ENCODE measurements at regions not wholly inside any gene's neighbourhood (a gene's known extent, or its start where the extent isn't known, plus 50 kb on each side); places are given as distances from the start of the nearest gene placed in this dataset.

GRCh38 chr18:8948011-8948410 lies 154.5 kb upstream of the NDUFV2 start:
- H3K4me1 ChIP-seq = peaks cover 0 to 11% of the 10 kb centered on the region in 2 donors
- no peak for DNase-seq (ENCODE audit: low spot score)
- H3K36me3 ChIP-seq = no peaks in the 10 kb centered on the region
- no peaks in the 10 kb centered on the region for H3K27me3 ChIP-seq
- H3K9me3 ChIP-seq = no peaks in the 10 kb centered on the region
- no peak overlapping the region for H3K27ac ChIP-seq
- H3K4me3 ChIP-seq = no peak overlapping the region
- TF ChIP-seq CTCF (IDR thresholded peaks at IDR 0.05) = no peak

GRCh38 chr18:8948471-8949149 lies 153.9 kb upstream of the NDUFV2 start:
- Histone ChIP-seq H3K9me3 (peaks cover 0 to 4% of the 10 kb centered on the region in 2 donors), H3K4me3 (no peak overlapping the region), H3K27me3 (no peaks in the 10 kb centered on the region), H3K4me1 (peaks cover 0 to 11% of the 10 kb centered on the region in 2 donors), H3K36me3 (no peaks in the 10 kb centered on the region), H3K27ac (no peak overlapping the region)
- DNase-seq (ENCODE audit: low spot score) = no peak
- TF ChIP-seq CTCF (IDR thresholded peaks at IDR 0.05) = no peak

GRCh38 chr18:8949206-8949605 lies 153.3 kb upstream of the NDUFV2 start:
- H3K4me3 ChIP-seq = no peak overlapping the region
- TF ChIP-seq CTCF (IDR thresholded peaks at IDR 0.05) = no peak
- no peaks in the 10 kb centered on the region for H3K27me3 ChIP-seq
- peaks cover 0 to 6% of the 10 kb centered on the region in 2 donors for H3K9me3 ChIP-seq
- H3K27ac ChIP-seq = no peak overlapping the region
- DNase-seq (ENCODE audit: low spot score) = no peak
- no peaks in the 10 kb centered on the region for H3K36me3 ChIP-seq
- peaks cover 0 to 11% of the 10 kb centered on the region in 2 donors for H3K4me1 ChIP-seq

GRCh38 chr18:8951491-8951890 lies 151.0 kb upstream of the NDUFV2 start:
- no peak overlapping the region for H3K4me3 ChIP-seq
- no peak for TF ChIP-seq CTCF (IDR thresholded peaks at IDR 0.05)
- H3K27ac ChIP-seq = no peak overlapping the region
- DNase-seq (ENCODE audit: low spot score) = no peak
- no peaks in the 10 kb centered on the region for H3K36me3 ChIP-seq
- H3K9me3 ChIP-seq = peaks cover 0 to 6% of the 10 kb centered on the region in 2 donors
- peaks cover 0 to 11% of the 10 kb centered on the region in 2 donors for H3K4me1 ChIP-seq
- H3K27me3 ChIP-seq = no peaks in the 10 kb centered on the region

GRCh38 chr18:8952174-8952573 lies 150.3 kb upstream of the NDUFV2 start:
- Histone ChIP-seq H3K9me3 (peaks cover 0 to 6% of the 10 kb centered on the region in 2 donors), H3K4me1 (peaks cover 0 to 11% of the 10 kb centered on the region in 2 donors), H3K4me3 (no peak overlapping the region), H3K27me3 (no peaks in the 10 kb centered on the region), H3K27ac (no peak overlapping the region), H3K36me3 (no peaks in the 10 kb centered on the region)
- no peak for DNase-seq (ENCODE audit: low spot score)
- TF ChIP-seq CTCF (IDR thresholded peaks at IDR 0.05) = no peak
